OCI-LY1 (cell line): ENCODE measurements at regions not wholly inside any gene's neighbourhood (a gene's known extent, or its start where the extent isn't known, plus 50 kb on each side); places are given as distances from the start of the nearest gene placed in this dataset.

Source experiments
- H2AFZ ChIP-seq: fragments of 200-600 bp; sonication (generic), shearing (Covaris generic); 2 replicates; pipeline ENCODE4 v1.6.0; 2014; ENCODE audit warnings: antibody characterized with exemption, mild to moderate bottlenecking, low read length
- H3F3A ChIP-seq: fragments of 200-600 bp; sonication (generic), shearing (Covaris generic); 2 replicates; pipeline ENCODE4 v1.6.0; 2014; ENCODE audit warnings: mild to moderate bottlenecking, antibody characterized with exemption, low read length, moderate library complexity; ENCODE audit not compliant: insufficient read depth
- H3K27ac ChIP-seq: fragments of 200-600 bp; sonication (generic); 2 replicates; pipeline ENCODE4 v1.5.1; 2014; ENCODE audit warnings: low read length, mixed run types, mild to moderate bottlenecking, low read depth; ENCODE audit not compliant: poor library complexity, severe bottlenecking
- H3K27me3 ChIP-seq: fragments of 200-600 bp; sonication (generic); 2 replicates; pipeline ENCODE4 v1.6.0; 2014; ENCODE audit warnings: antibody characterized with exemption, mild to moderate bottlenecking, low read length, moderate library complexity; ENCODE audit not compliant: insufficient read depth
- H3K36me3 ChIP-seq: fragments of 200-600 bp; sonication (generic); 2 replicates; pipeline ENCODE4 v1.6.1; 2014; ENCODE audit warnings: mild to moderate bottlenecking, antibody characterized with exemption, low read length, moderate library complexity, mixed read lengths; ENCODE audit not compliant: insufficient read depth
- H3K4me1 ChIP-seq: fragments of 200-600 bp; sonication (generic); 2 replicates; pipeline ENCODE4 v1.5.1; 2014; ENCODE audit warnings: mild to moderate bottlenecking, low read length, moderate library complexity; ENCODE audit not compliant: insufficient read depth, severe bottlenecking
- H3K4me2 ChIP-seq: fragments of 200-600 bp; sonication (generic), shearing (Covaris generic); 2 replicates; pipeline ENCODE4 v1.6.1; 2014; ENCODE audit warnings: low read length
- H3K4me3 ChIP-seq: fragments of 200-600 bp; sonication (generic); 2 replicates; pipeline ENCODE4 v1.5.1; 2014; ENCODE audit warnings: low read length, low read depth, mild to moderate bottlenecking, mixed read lengths; ENCODE audit not compliant: poor library complexity, severe bottlenecking
- H3K79me2 ChIP-seq: fragments of 200-600 bp; shearing (Covaris generic); 2 replicates; pipeline ENCODE4 v1.6.1; 2016; ENCODE audit warnings: mixed run types, low read length, mixed read lengths; ENCODE audit not compliant: insufficient read depth
- H3K9ac ChIP-seq: fragments of 200-600 bp; sonication (generic), shearing (Covaris generic); 2 replicates; pipeline ENCODE4 v1.6.1; 2014; ENCODE audit warnings: mild to moderate bottlenecking, low read length, mixed read lengths
- H3K9me2 ChIP-seq: fragments of 200-600 bp; sonication (generic), shearing (Covaris generic); 2 replicates; pipeline ENCODE4 v1.6.1; 2014; ENCODE audit warnings: low read depth, mild to moderate bottlenecking, low read length, mixed read lengths
- H3K9me3 ChIP-seq: fragments of 200-600 bp; shearing (Covaris generic); 2 replicates; pipeline ENCODE4 v1.6.1; 2014; ENCODE audit warnings: low read length, mixed read lengths
- H4K20me1 ChIP-seq: fragments of 200-600 bp; sonication (generic), shearing (Covaris generic); 2 replicates; pipeline ENCODE4 v1.6.0; 2016; ENCODE audit warnings: mild to moderate bottlenecking, low read length; ENCODE audit not compliant: insufficient read depth
- EZH2 ChIP-seq: fragments of 200-600 bp; sonication (generic), shearing (Covaris generic); IDR thresholded peaks from 2 replicates; pipeline ENCODE4 v1.8.0; 2017; ENCODE audit warnings: borderline replicate concordance, mixed run types, mild to moderate bottlenecking, antibody characterized with exemption, low read length, moderate library complexity, mixed read lengths
- TF ChIP-seq, protein P1 (sequence below): fragments of 200-600 bp; sonication (generic), shearing (Covaris generic); IDR thresholded peaks from 2 replicates; pipeline ENCODE4 v1.5.1; 2017; ENCODE audit warnings: mild to moderate bottlenecking, antibody characterized with exemption, low read length, moderate library complexity, mixed read lengths

GRCh38 chr16:16817196-16817595 lies 438.3 kb downstream of the NPIPA7 start:
- H3K9me3 ChIP-seq = no peaks in the 10 kb centered on the region
- H3F3A ChIP-seq = no peaks in the 10 kb centered on the region
- no peaks in the 10 kb centered on the region for H3K79me2 ChIP-seq
- no peak overlapping the region for H3K4me3 ChIP-seq
- no peak overlapping the region for H2AFZ ChIP-seq
- H3K4me1 ChIP-seq = no peaks in the 10 kb centered on the region
- TF ChIP-seq, protein P1, sequence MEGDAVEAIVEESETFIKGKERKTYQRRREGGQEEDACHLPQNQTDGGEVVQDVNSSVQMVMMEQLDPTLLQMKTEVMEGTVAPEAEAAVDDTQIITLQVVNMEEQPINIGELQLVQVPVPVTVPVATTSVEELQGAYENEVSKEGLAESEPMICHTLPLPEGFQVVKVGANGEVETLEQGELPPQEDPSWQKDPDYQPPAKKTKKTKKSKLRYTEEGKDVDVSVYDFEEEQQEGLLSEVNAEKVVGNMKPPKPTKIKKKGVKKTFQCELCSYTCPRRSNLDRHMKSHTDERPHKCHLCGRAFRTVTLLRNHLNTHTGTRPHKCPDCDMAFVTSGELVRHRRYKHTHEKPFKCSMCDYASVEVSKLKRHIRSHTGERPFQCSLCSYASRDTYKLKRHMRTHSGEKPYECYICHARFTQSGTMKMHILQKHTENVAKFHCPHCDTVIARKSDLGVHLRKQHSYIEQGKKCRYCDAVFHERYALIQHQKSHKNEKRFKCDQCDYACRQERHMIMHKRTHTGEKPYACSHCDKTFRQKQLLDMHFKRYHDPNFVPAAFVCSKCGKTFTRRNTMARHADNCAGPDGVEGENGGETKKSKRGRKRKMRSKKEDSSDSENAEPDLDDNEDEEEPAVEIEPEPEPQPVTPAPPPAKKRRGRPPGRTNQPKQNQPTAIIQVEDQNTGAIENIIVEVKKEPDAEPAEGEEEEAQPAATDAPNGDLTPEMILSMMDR = no peak
- TF ChIP-seq EZH2 = no peak
- H3K9ac ChIP-seq = no peak overlapping the region
- no peaks in the 10 kb centered on the region for H4K20me1 ChIP-seq
- no peaks in the 10 kb centered on the region for H3K36me3 ChIP-seq
- H3K4me2 ChIP-seq = no peak overlapping the region
- H3K9me2 ChIP-seq = no peaks in the 10 kb centered on the region
- no peaks in the 10 kb centered on the region for H3K27me3 ChIP-seq
- H3K27ac ChIP-seq = no peak overlapping the region

DNA sequence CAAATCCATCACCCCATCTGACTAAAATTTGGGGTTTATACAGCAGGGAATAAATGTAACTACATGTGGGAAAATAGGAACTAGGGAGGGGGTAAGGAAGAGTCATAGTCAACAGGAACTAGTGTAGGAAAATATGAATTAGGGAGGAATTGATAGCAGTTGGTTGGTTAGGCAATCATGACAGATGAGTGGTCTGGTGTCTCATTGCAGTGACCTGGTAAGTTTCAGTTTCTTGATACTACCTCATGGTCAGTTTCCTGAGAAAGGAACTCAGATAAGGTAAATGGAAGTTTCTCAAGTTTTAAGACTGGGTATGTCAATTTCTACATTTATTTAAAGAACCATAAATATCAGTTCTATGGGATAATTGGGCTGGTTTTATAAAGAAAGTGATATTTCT lies 442.3 kb downstream of the NPIPA7 start:
- H3K4me3 ChIP-seq = no peak overlapping the region
- H2AFZ ChIP-seq = no peak overlapping the region
- H3K27me3 ChIP-seq = no peaks in the 10 kb centered on the region
- no peaks in the 10 kb centered on the region for H3K79me2 ChIP-seq
- H3K36me3 ChIP-seq = no peaks in the 10 kb centered on the region
- no peak overlapping the region for H3K9ac ChIP-seq
- no peak overlapping the region for H3K4me2 ChIP-seq
- H3F3A ChIP-seq = no peaks in the 10 kb centered on the region
- TF ChIP-seq, protein P1 = no peak
- TF ChIP-seq EZH2 = no peak
- no peaks in the 10 kb centered on the region for H3K9me2 ChIP-seq
- H4K20me1 ChIP-seq = no peaks in the 10 kb centered on the region
- no peak overlapping the region for H3K27ac ChIP-seq
- no peaks in the 10 kb centered on the region for H3K9me3 ChIP-seq
- no peaks in the 10 kb centered on the region for H3K4me1 ChIP-seq

GRCh38 chr16:16828913-16829398 lies 450.0 kb downstream of the NPIPA7 start:
- no peaks in the 10 kb centered on the region for H3K4me1 ChIP-seq
- H3K4me2 ChIP-seq = no peak overlapping the region
- no peak overlapping the region for H3K4me3 ChIP-seq
- H3K27ac ChIP-seq = no peak overlapping the region
- H3K79me2 ChIP-seq = no peaks in the 10 kb centered on the region
- no peak overlapping the region for H2AFZ ChIP-seq
- H3F3A ChIP-seq = no peaks in the 10 kb centered on the region
- no peaks in the 10 kb centered on the region for H3K9me2 ChIP-seq
- H3K9me3 ChIP-seq = no peaks in the 10 kb centered on the region
- H3K27me3 ChIP-seq = no peaks in the 10 kb centered on the region
- no peaks in the 10 kb centered on the region for H3K36me3 ChIP-seq
- no peak overlapping the region for H3K9ac ChIP-seq
- TF ChIP-seq, protein P1 = no peak
- no peak for TF ChIP-seq EZH2
- no peaks in the 10 kb centered on the region for H4K20me1 ChIP-seq
